ENCODE measurements at regions not wholly inside any gene's neighbourhood (a gene's known extent, or its start where the extent isn't known, plus 50 kb on each side); places are given as distances from the start of the nearest gene placed in this dataset.

DNA sequence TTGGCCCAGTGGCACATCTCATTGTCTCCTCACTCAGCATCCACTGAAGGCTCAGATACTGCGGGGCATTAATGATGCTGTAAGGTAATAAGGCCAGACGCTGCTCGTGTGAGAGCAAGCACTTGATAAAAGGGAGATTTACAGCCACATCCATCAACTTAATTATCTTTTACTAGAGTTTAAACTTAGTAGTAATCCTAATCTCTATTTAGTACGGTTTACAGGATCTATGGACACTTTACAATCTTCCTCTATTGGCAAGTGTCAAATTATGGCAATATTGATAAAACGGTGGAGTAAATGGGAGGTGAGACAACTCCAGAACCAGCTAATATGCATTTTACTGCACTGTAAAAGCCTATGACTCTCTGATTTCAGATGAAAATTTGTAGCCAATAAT lies 192.7 kb upstream of the GPR12 start:
- TF ChIP-seq, protein P1, sequence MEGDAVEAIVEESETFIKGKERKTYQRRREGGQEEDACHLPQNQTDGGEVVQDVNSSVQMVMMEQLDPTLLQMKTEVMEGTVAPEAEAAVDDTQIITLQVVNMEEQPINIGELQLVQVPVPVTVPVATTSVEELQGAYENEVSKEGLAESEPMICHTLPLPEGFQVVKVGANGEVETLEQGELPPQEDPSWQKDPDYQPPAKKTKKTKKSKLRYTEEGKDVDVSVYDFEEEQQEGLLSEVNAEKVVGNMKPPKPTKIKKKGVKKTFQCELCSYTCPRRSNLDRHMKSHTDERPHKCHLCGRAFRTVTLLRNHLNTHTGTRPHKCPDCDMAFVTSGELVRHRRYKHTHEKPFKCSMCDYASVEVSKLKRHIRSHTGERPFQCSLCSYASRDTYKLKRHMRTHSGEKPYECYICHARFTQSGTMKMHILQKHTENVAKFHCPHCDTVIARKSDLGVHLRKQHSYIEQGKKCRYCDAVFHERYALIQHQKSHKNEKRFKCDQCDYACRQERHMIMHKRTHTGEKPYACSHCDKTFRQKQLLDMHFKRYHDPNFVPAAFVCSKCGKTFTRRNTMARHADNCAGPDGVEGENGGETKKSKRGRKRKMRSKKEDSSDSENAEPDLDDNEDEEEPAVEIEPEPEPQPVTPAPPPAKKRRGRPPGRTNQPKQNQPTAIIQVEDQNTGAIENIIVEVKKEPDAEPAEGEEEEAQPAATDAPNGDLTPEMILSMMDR (IDR thresholded peaks at IDR 0.05; ENCODE audit: low read depth, low read length, poor library complexity, severe bottlenecking) = no peak
- TF ChIP-seq EZH2phosphoT487 (IDR thresholded peaks at IDR 0.05; ENCODE audit: borderline replicate concordance, low read length) = no peak

Data from DOHH2 (cell line).